Osteoblast (primary cell): ENCODE measurements at regions not wholly inside any gene's neighbourhood (a gene's known extent, or its start where the extent isn't known, plus 50 kb on each side); places are given as distances from the start of the nearest gene placed in this dataset.
A peak's percentile ranks its signal among the peaks of the same experiment; 100 is the strongest.

Source experiments
- DNase-seq: peaks from one replicate; pipeline ENCODE4 v3.0.0; 2011; ENCODE audit warnings: low spot score, mixed read lengths; ENCODE audit not compliant: insufficient read length; ENCODE audit errors: missing footprints
- H2AFZ ChIP-seq: 2 replicates; pipeline ENCODE4 v1.6.0; 2011; ENCODE audit warnings: mild to moderate bottlenecking, low read length
- H3K27ac ChIP-seq: 2 replicates; pipeline ENCODE4 v1.5.1; 2011; ENCODE audit warnings: mild to moderate bottlenecking, low read depth, low read length, moderate library complexity
- H3K27me3 ChIP-seq: 2 replicates; pipeline ENCODE4 v1.6.0; 2012; ENCODE audit warnings: mild to moderate bottlenecking, control low read depth, inconsistent platforms, low read length, moderate library complexity; ENCODE audit not compliant: insufficient read depth
- H3K36me3 ChIP-seq: 2 replicates; pipeline ENCODE4 v1.5.1; 2011; ENCODE audit warnings: mild to moderate bottlenecking, low read length, control low read depth, moderate library complexity; ENCODE audit not compliant: insufficient read depth
- H3K4me1 ChIP-seq: 2 replicates; pipeline ENCODE4 v1.5.1; 2011; ENCODE audit warnings: mild to moderate bottlenecking, low read length, control low read depth, moderate library complexity; ENCODE audit not compliant: insufficient read depth
- H3K4me2 ChIP-seq: 2 replicates; pipeline ENCODE4 v1.6.0; 2011; ENCODE audit warnings: mild to moderate bottlenecking, low read length; ENCODE audit not compliant: insufficient read depth
- H3K4me3 ChIP-seq: fragments of 200-600 bp; sonication (generic); 3 replicates; pipeline ENCODE4 v1.5.1; 2012; ENCODE audit warnings: mild to moderate bottlenecking, low read length, inconsistent platforms; ENCODE audit not compliant: insufficient read depth
- H3K79me2 ChIP-seq: 2 replicates; pipeline ENCODE4 v1.6.0; 2012; ENCODE audit warnings: mild to moderate bottlenecking, low read length, control low read depth, inconsistent platforms; ENCODE audit not compliant: insufficient read depth
- H3K9me3 ChIP-seq: 2 replicates; pipeline ENCODE4 v1.5.1; 2011; ENCODE audit warnings: low read depth, low read length, control low read depth
- H4K20me1 ChIP-seq: 2 replicates; pipeline ENCODE4 v1.6.0; 2012; ENCODE audit warnings: mild to moderate bottlenecking, low read length, control low read depth; ENCODE audit not compliant: insufficient read depth
- CTCF ChIP-seq: IDR thresholded peaks from 2 replicates; pipeline ENCODE4 v1.5.1; 2011; ENCODE audit warnings: mild to moderate bottlenecking, low read depth, low read length, moderate library complexity; ENCODE audit errors: extremely low read depth

- no peaks in the 10 kb centered on the region for H3K79me2 ChIP-seq
- H3K27me3 ChIP-seq = no peaks in the 10 kb centered on the region
- no peak overlapping the region for H3K4me3 ChIP-seq
- peaks cover 14% of the 10 kb centered on the region for H3K4me1 ChIP-seq
- H2AFZ ChIP-seq = no peak overlapping the region
- no peaks in the 10 kb centered on the region for H3K36me3 ChIP-seq
- TF ChIP-seq CTCF = no peak
- H4K20me1 ChIP-seq = no peaks in the 10 kb centered on the region
- H3K27ac ChIP-seq = no peak overlapping the region
- no peak overlapping the region for H3K4me2 ChIP-seq
- H3K9me3 ChIP-seq = no peaks in the 10 kb centered on the region
- no peak for DNase-seq
Measured at GRCh38 chr3:148150141-148150540, 547.6 kb upstream of the AGTR1 start.

GRCh38 chr3:148158210-148158609, 539.5 kb upstream of the AGTR1 start:
- no peaks in the 10 kb centered on the region for H3K36me3 ChIP-seq
- H3K79me2 ChIP-seq = no peaks in the 10 kb centered on the region
- TF ChIP-seq CTCF = no peak
- H2AFZ ChIP-seq = no peak overlapping the region
- no peak overlapping the region for H3K4me3 ChIP-seq
- H3K4me2 ChIP-seq = no peak overlapping the region
- H4K20me1 ChIP-seq = no peaks in the 10 kb centered on the region
- no peak overlapping the region for H3K27ac ChIP-seq
- no peak for DNase-seq
- H3K9me3 ChIP-seq = no peaks in the 10 kb centered on the region
- H3K27me3 ChIP-seq = no peaks in the 10 kb centered on the region
- no peaks in the 10 kb centered on the region for H3K4me1 ChIP-seq

GRCh38 chr3:148162132-148162531, 535.6 kb upstream of the AGTR1 start:
- Histone ChIP-seq H4K20me1 (no peaks in the 10 kb centered on the region), H3K9me3 (no peaks in the 10 kb centered on the region), H3K4me2 (no peak overlapping the region), H3K79me2 (no peaks in the 10 kb centered on the region), H2AFZ (no peak overlapping the region), H3K27ac (no peak overlapping the region), H3K4me3 (no peak overlapping the region), H3K36me3 (no peaks in the 10 kb centered on the region), H3K4me1 (no peaks in the 10 kb centered on the region), H3K27me3 (no peaks in the 10 kb centered on the region)
- DNase-seq = no peak
- peak; percentile 23 for TF ChIP-seq CTCF

GRCh38 chr3:148168347-148168746, 529.4 kb upstream of the AGTR1 start:
- TF ChIP-seq CTCF = no peak
- DNase-seq = no peak
- Histone ChIP-seq H3K4me2 (no peak overlapping the region), H3K4me3 (no peak overlapping the region), H3K79me2 (no peaks in the 10 kb centered on the region), H4K20me1 (no peaks in the 10 kb centered on the region), H3K4me1 (no peaks in the 10 kb centered on the region), H3K9me3 (no peaks in the 10 kb centered on the region), H3K27me3 (no peaks in the 10 kb centered on the region), H2AFZ (no peak overlapping the region), H3K36me3 (no peaks in the 10 kb centered on the region), H3K27ac (no peak overlapping the region)
